ENCODE measurements at regions not wholly inside any gene's neighbourhood (a gene's known extent, or its start where the extent isn't known, plus 50 kb on each side); places are given as distances from the start of the nearest gene placed in this dataset.

GRCh38 chr1:223034270-223034798 lies 108.7 kb downstream of the TLR5 start:
- H3K27ac ChIP-seq (ENCODE audit: extremely low read depth, low read depth, low read length) = no peak overlapping the region
- no peaks in the 10 kb centered on the region for H3K36me3 ChIP-seq (ENCODE audit: control insufficient read depth in 2 of 2, insufficient read depth in 1 of 2, low read length in 2 of 2)
- POLR2A ChIA-PET = no interaction called here
- CTCF ChIA-PET = no interaction called here
- no peaks in the 10 kb centered on the region for H3K4me1 ChIP-seq (ENCODE audit: control insufficient read depth, insufficient read depth, low read length)
- no peak overlapping the region for H3K4me3 ChIP-seq (ENCODE audit: low read depth, low read length)
- H3K9me3 ChIP-seq (ENCODE audit: control insufficient read depth, insufficient read depth, low read depth, low read length) = no peaks in the 10 kb centered on the region
- TF ChIP-seq KLF10 (tag by site-specific recombination; IDR thresholded peaks at IDR 0.05) = no peak
- TF ChIP-seq ZNF112 (tag by site-specific recombination; IDR thresholded peaks at IDR 0.05) = peak; percentile 96

GRCh38 chr1:223035724-223036478 lies 107.1 kb downstream of the TLR5 start:
- H3K4me1 ChIP-seq (ENCODE audit: control insufficient read depth, insufficient read depth, low read length) = no peaks in the 10 kb centered on the region
- no peaks in the 10 kb centered on the region for H3K9me3 ChIP-seq (ENCODE audit: control insufficient read depth, insufficient read depth, low read depth, low read length)
- no peak overlapping the region for H3K27ac ChIP-seq (ENCODE audit: extremely low read depth, low read depth, low read length)
- TF ChIP-seq, protein P1, sequence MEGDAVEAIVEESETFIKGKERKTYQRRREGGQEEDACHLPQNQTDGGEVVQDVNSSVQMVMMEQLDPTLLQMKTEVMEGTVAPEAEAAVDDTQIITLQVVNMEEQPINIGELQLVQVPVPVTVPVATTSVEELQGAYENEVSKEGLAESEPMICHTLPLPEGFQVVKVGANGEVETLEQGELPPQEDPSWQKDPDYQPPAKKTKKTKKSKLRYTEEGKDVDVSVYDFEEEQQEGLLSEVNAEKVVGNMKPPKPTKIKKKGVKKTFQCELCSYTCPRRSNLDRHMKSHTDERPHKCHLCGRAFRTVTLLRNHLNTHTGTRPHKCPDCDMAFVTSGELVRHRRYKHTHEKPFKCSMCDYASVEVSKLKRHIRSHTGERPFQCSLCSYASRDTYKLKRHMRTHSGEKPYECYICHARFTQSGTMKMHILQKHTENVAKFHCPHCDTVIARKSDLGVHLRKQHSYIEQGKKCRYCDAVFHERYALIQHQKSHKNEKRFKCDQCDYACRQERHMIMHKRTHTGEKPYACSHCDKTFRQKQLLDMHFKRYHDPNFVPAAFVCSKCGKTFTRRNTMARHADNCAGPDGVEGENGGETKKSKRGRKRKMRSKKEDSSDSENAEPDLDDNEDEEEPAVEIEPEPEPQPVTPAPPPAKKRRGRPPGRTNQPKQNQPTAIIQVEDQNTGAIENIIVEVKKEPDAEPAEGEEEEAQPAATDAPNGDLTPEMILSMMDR (tag by site-specific recombination; IDR thresholded peaks at IDR 0.05) = no peak
- TF ChIP-seq ZNF830 (tag by site-specific recombination; IDR thresholded peaks at IDR 0.05; ENCODE audit: low read depth) = no peak
- ChIA-PET POLR2A (interaction anchor here (0.9 kb wide), 1 partner anchor 211 kb away, joined by 3 read pairs; no protein-coding TSS in a partner anchor), CTCF (interaction anchor here (0.6 kb wide), 2 partner anchors 75 to 256 kb away, joined by 3 to 4 read pairs; no protein-coding TSS in a partner anchor)
- H3K36me3 ChIP-seq (ENCODE audit: control insufficient read depth in 2 of 2, insufficient read depth in 1 of 2, low read length in 2 of 2) = no peaks in the 10 kb centered on the region
- H3K4me3 ChIP-seq (ENCODE audit: low read depth, low read length) = no peak overlapping the region

DNA sequence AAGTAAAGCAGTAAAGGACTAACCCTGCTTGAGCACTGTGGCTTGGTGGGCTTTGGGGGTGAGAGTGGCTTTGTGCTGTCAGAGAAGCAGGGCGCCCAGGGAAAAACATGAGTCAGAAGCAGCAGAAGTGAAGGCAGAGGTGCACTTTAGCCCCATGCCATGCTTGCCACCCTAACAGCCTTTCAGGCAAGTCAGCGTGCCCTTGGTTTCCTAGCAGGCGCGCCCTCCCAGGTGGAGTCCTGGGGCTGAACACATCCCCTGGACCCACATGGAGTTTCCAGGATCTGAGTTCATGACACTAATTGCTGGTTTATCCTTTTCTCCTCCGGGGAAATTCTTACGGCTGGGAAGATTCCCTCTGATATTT lies 106.6 kb downstream of the TLR5 start:
- ChIA-PET POLR2A (no interaction called here), CTCF (no interaction called here)
- H3K9me3 ChIP-seq (ENCODE audit: control insufficient read depth, insufficient read depth, low read depth, low read length) = no peaks in the 10 kb centered on the region
- no peaks in the 10 kb centered on the region for H3K36me3 ChIP-seq (ENCODE audit: control insufficient read depth in 2 of 2, insufficient read depth in 1 of 2, low read length in 2 of 2)
- H3K4me1 ChIP-seq (ENCODE audit: control insufficient read depth, insufficient read depth, low read length) = no peaks in the 10 kb centered on the region
- no peak overlapping the region for H3K27ac ChIP-seq (ENCODE audit: extremely low read depth, low read depth, low read length)
- H3K4me3 ChIP-seq (ENCODE audit: low read depth, low read length) = no peak overlapping the region
- TF ChIP-seq SP7 (tag by site-specific recombination; IDR thresholded peaks at IDR 0.05) = peak; percentile 26; the same call in 1 of the 2 replicates
- TF ChIP-seq ZNF76 (tag by site-specific recombination; IDR thresholded peaks at IDR 0.05; ENCODE audit: borderline replicate concordance, low read depth) = no peak

GRCh38 chr1:223037845-223038244 lies 105.2 kb downstream of the TLR5 start:
- Histone ChIP-seq H3K9me3 (ENCODE audit: control insufficient read depth, insufficient read depth, low read depth, low read length) (no peaks in the 10 kb centered on the region), H3K36me3 (ENCODE audit: control insufficient read depth in 2 of 2, insufficient read depth in 1 of 2, low read length in 2 of 2) (no peaks in the 10 kb centered on the region), H3K4me1 (ENCODE audit: control insufficient read depth, insufficient read depth, low read length) (no peaks in the 10 kb centered on the region), H3K4me3 (ENCODE audit: low read depth, low read length) (no peak overlapping the region), H3K27ac (ENCODE audit: extremely low read depth, low read depth, low read length) (no peak overlapping the region)
- ChIA-PET CTCF (no interaction called here), POLR2A (no interaction called here)
- TF ChIP-seq, protein P2, sequence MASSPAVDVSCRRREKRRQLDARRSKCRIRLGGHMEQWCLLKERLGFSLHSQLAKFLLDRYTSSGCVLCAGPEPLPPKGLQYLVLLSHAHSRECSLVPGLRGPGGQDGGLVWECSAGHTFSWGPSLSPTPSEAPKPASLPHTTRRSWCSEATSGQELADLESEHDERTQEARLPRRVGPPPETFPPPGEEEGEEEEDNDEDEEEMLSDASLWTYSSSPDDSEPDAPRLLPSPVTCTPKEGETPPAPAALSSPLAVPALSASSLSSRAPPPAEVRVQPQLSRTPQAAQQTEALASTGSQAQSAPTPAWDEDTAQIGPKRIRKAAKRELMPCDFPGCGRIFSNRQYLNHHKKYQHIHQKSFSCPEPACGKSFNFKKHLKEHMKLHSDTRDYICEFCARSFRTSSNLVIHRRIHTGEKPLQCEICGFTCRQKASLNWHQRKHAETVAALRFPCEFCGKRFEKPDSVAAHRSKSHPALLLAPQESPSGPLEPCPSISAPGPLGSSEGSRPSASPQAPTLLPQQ (tag by site-specific recombination; IDR thresholded peaks at IDR 0.05) = no peak
- TF ChIP-seq SP2 (tag by site-specific recombination; IDR thresholded peaks at IDR 0.05) (no peak), ZNF629 (tag by site-specific recombination; IDR thresholded peaks at IDR 0.05) (no peak), ZSCAN18 (tag by site-specific recombination; IDR thresholded peaks at IDR 0.05) (no peak), ZNF10 (tag by site-specific recombination; IDR thresholded peaks at IDR 0.05) (no peak), PBX3 (CRISPR knock-in tag; IDR thresholded peaks at IDR 0.05) (no peak), ZNF366 (tag by site-specific recombination; conservative IDR thresholded peaks at IDR 0.05) (no peak), ZNF184 (tag by site-specific recombination; IDR thresholded peaks at IDR 0.05) (no peak), HOXA7 (CRISPR knock-in tag; IDR thresholded peaks at IDR 0.05; ENCODE audit: borderline replicate concordance) (no peak), WT1 (tag by site-specific recombination; IDR thresholded peaks at IDR 0.05) (no peak), ZNF146 (tag by site-specific recombination; IDR thresholded peaks at IDR 0.05) (no peak), ZNF776 (tag by site-specific recombination; IDR thresholded peaks at IDR 0.05; ENCODE audit: borderline replicate concordance) (no peak), ZNF132 (tag by site-specific recombination; IDR thresholded peaks at IDR 0.05; ENCODE audit: borderline replicate concordance) (no peak), ZFP3 (tag by site-specific recombination; IDR thresholded peaks at IDR 0.05; ENCODE audit: low read depth) (no peak), ZNF112 (tag by site-specific recombination; IDR thresholded peaks at IDR 0.05) (no peak)
